Neural cell (in vitro differentiated cells): ENCODE measurements at regions not wholly inside any gene's neighbourhood (a gene's known extent, or its start where the extent isn't known, plus 50 kb on each side); places are given as distances from the start of the nearest gene placed in this dataset.

Experiments
- H2AFZ ChIP-seq: fragments of 200-600, 300-800 bp; sonication (generic), shearing (Covaris generic); 2 replicates; pipeline ENCODE4 v1.6.0; 2014; ENCODE audit warnings: low read depth, mild to moderate bottlenecking, antibody characterized with exemption, low read length, moderate library complexity
- H3F3A ChIP-seq: fragments of 200-600 bp; shearing (Covaris generic); 2 replicates; pipeline ENCODE4 v1.6.1; 2016; ENCODE audit warnings: mild to moderate bottlenecking, moderate library complexity, mixed read lengths, antibody characterized with exemption, low read length; ENCODE audit not compliant: insufficient read depth, poor library complexity, severe bottlenecking
- H3K27ac ChIP-seq: fragments of 200-600, 300-800 bp; sonication (generic), shearing (Covaris generic); 2 replicates; pipeline ENCODE4 v1.5.1; 2014; ENCODE audit warnings: mild to moderate bottlenecking, low read length, moderate library complexity
- H3K27me3 ChIP-seq: fragments of 300-800, 200-600 bp; sonication (generic), shearing (Covaris generic); 2 replicates; pipeline ENCODE4 v1.6.0; 2014; ENCODE audit warnings: mild to moderate bottlenecking, low read depth, low read length, moderate library complexity; ENCODE audit not compliant: insufficient read depth
- H3K36me3 ChIP-seq: fragments of 300-800, 200-600 bp; sonication (generic), shearing (Covaris generic); 2 replicates; pipeline ENCODE4 v1.5.1; 2014; ENCODE audit warnings: mild to moderate bottlenecking, antibody characterized with exemption, low read length, moderate library complexity; ENCODE audit not compliant: insufficient read depth
- H3K4me2 ChIP-seq: fragments of 300-800, 200-600 bp; sonication (generic), shearing (Covaris generic); 2 replicates; pipeline ENCODE4 v1.6.0; 2014; ENCODE audit warnings: mild to moderate bottlenecking, low read length
- H3K4me3 ChIP-seq: fragments of 300-800, 200-600 bp; sonication (generic), shearing (Covaris generic); 2 replicates; pipeline ENCODE4 v1.5.1; 2014; ENCODE audit warnings: mild to moderate bottlenecking, low read length, moderate library complexity
- H3K79me2 ChIP-seq: fragments of 200-600 bp; shearing (Covaris generic); replicated peaks from 2 replicates; pipeline ENCODE4 v1.6.0; 2014; ENCODE audit warnings: mild to moderate bottlenecking, low read length, moderate library complexity; ENCODE audit not compliant: insufficient read depth
- H3K9ac ChIP-seq: fragments of 300-800, 200-600 bp; sonication (generic), shearing (Covaris generic); 2 replicates; pipeline ENCODE4 v1.6.1; 2016; ENCODE audit warnings: mild to moderate bottlenecking, low read length, mixed read lengths
- H3K9me2 ChIP-seq: fragments of 200-600 bp; shearing (Covaris generic); 2 replicates; pipeline ENCODE4 v1.6.1; 2016; ENCODE audit warnings: mild to moderate bottlenecking, low read length, mixed read lengths; ENCODE audit not compliant: insufficient read depth
- H3K9me3 ChIP-seq: fragments of 200-600, 300-800 bp; sonication (generic), shearing (Covaris generic); 2 replicates; pipeline ENCODE4 v1.6.1; 2016; ENCODE audit warnings: mild to moderate bottlenecking, mixed run types, low read length, moderate library complexity, mixed read lengths
- H4K20me1 ChIP-seq: fragments of 200-600 bp; shearing (Covaris generic); 2 replicates; pipeline ENCODE4 v1.6.1; 2016; ENCODE audit warnings: mild to moderate bottlenecking, mixed run types; ENCODE audit not compliant: insufficient read depth
- EP300 ChIP-seq: fragments of 450-650 bp; conservative IDR thresholded peaks from 2 replicates; pipeline ENCODE4 v1.6.1; 2014; ENCODE audit warnings: antibody characterized with exemption, mild to moderate bottlenecking, moderate library complexity; ENCODE audit not compliant: poor library complexity, severe bottlenecking
- EZH2 ChIP-seq: fragments of 200-600, 300-800 bp; shearing (Covaris generic), sonication (generic); IDR thresholded peaks from 2 replicates; pipeline ENCODE4 v1.6.1; 2014; ENCODE audit warnings: antibody characterized with exemption, low read length, borderline replicate concordance, mild to moderate bottlenecking; ENCODE audit not compliant: insufficient read depth, poor library complexity, severe bottlenecking
- MXI1 ChIP-seq: fragments of 450-650 bp; conservative IDR thresholded peaks from 2 replicates; pipeline ENCODE4 v1.6.1; 2014; ENCODE audit warnings: antibody characterized with exemption, mild to moderate bottlenecking; ENCODE audit not compliant: poor library complexity, severe bottlenecking
- POLR2AphosphoS5 ChIP-seq: IDR thresholded peaks from 2 replicates; pipeline ENCODE4 v1.6.1; 2012
- RAD21 ChIP-seq: fragments of 450-650 bp; conservative IDR thresholded peaks from 2 replicates; pipeline ENCODE4 v1.6.1; 2014; ENCODE audit warnings: antibody characterized with exemption, mild to moderate bottlenecking, moderate library complexity
- SMC3 ChIP-seq: fragments of 450-650 bp; conservative IDR thresholded peaks from 2 replicates; pipeline ENCODE4 v1.6.1; 2014; ENCODE audit warnings: antibody characterized with exemption, mild to moderate bottlenecking, moderate library complexity; ENCODE audit not compliant: poor library complexity
- TAF1 ChIP-seq: IDR thresholded peaks from 2 replicates; pipeline ENCODE4 v1.6.1; 2012; ENCODE audit warnings: low read depth
- TF ChIP-seq, protein P1 (sequence below): IDR thresholded peaks from 2 replicates; pipeline ENCODE4 v1.6.1; 2012; ENCODE audit warnings: borderline replicate concordance
- TF ChIP-seq, protein P2 (sequence below): fragments of 450-650 bp; IDR thresholded peaks from 2 replicates; pipeline ENCODE4 v1.5.1; 2014; ENCODE audit warnings: antibody characterized with exemption, mild to moderate bottlenecking, moderate library complexity; ENCODE audit not compliant: poor library complexity, severe bottlenecking

DNA sequence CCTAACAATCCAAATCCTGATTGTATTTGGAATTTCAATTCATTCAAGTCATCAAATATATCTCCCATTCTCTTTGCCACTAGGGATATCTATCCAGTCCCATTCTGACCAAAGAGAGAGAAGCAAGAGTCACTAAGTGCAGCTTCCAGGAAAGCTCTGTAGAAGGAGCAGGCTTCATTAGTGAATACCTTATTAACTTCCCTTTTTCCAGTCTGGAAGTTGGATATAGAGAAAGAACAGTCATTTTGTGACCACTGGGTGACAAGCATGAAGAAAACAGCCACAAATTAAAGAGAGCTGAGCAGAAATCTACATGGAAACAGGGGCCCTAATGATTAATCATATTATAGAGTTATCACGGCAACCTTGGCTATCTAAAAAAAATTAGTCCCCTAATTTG, 190.7 kb upstream of the ADO start:
- H3F3A ChIP-seq: no peaks in the 10 kb centered on the region
- no peaks in the 10 kb centered on the region for H3K79me2 ChIP-seq
- H4K20me1 ChIP-seq: no peaks in the 10 kb centered on the region
- H3K9me2 ChIP-seq: no peaks in the 10 kb centered on the region
- no peaks in the 10 kb centered on the region for H3K9me3 ChIP-seq
- H3K4me2 ChIP-seq: no peak overlapping the region
- no peak overlapping the region for H3K4me3 ChIP-seq
- H3K9ac ChIP-seq: no peak overlapping the region
- no peak overlapping the region for H2AFZ ChIP-seq
- H3K27ac ChIP-seq: no peak overlapping the region
- TF ChIP-seq EP300 (no peak), EZH2 (no peak), POLR2AphosphoS5 (no peak), TAF1 (no peak), SMC3 (no peak), MXI1 (no peak), RAD21 (no peak)
- TF ChIP-seq, protein P1, sequence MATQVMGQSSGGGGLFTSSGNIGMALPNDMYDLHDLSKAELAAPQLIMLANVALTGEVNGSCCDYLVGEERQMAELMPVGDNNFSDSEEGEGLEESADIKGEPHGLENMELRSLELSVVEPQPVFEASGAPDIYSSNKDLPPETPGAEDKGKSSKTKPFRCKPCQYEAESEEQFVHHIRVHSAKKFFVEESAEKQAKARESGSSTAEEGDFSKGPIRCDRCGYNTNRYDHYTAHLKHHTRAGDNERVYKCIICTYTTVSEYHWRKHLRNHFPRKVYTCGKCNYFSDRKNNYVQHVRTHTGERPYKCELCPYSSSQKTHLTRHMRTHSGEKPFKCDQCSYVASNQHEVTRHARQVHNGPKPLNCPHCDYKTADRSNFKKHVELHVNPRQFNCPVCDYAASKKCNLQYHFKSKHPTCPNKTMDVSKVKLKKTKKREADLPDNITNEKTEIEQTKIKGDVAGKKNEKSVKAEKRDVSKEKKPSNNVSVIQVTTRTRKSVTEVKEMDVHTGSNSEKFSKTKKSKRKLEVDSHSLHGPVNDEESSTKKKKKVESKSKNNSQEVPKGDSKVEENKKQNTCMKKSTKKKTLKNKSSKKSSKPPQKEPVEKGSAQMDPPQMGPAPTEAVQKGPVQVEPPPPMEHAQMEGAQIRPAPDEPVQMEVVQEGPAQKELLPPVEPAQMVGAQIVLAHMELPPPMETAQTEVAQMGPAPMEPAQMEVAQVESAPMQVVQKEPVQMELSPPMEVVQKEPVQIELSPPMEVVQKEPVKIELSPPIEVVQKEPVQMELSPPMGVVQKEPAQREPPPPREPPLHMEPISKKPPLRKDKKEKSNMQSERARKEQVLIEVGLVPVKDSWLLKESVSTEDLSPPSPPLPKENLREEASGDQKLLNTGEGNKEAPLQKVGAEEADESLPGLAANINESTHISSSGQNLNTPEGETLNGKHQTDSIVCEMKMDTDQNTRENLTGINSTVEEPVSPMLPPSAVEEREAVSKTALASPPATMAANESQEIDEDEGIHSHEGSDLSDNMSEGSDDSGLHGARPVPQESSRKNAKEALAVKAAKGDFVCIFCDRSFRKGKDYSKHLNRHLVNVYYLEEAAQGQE: no peak
- TF ChIP-seq, protein P2, sequence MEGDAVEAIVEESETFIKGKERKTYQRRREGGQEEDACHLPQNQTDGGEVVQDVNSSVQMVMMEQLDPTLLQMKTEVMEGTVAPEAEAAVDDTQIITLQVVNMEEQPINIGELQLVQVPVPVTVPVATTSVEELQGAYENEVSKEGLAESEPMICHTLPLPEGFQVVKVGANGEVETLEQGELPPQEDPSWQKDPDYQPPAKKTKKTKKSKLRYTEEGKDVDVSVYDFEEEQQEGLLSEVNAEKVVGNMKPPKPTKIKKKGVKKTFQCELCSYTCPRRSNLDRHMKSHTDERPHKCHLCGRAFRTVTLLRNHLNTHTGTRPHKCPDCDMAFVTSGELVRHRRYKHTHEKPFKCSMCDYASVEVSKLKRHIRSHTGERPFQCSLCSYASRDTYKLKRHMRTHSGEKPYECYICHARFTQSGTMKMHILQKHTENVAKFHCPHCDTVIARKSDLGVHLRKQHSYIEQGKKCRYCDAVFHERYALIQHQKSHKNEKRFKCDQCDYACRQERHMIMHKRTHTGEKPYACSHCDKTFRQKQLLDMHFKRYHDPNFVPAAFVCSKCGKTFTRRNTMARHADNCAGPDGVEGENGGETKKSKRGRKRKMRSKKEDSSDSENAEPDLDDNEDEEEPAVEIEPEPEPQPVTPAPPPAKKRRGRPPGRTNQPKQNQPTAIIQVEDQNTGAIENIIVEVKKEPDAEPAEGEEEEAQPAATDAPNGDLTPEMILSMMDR: no peak
- H3K27me3 ChIP-seq: no peaks in the 10 kb centered on the region
- no peaks in the 10 kb centered on the region for H3K36me3 ChIP-seq

DNA sequence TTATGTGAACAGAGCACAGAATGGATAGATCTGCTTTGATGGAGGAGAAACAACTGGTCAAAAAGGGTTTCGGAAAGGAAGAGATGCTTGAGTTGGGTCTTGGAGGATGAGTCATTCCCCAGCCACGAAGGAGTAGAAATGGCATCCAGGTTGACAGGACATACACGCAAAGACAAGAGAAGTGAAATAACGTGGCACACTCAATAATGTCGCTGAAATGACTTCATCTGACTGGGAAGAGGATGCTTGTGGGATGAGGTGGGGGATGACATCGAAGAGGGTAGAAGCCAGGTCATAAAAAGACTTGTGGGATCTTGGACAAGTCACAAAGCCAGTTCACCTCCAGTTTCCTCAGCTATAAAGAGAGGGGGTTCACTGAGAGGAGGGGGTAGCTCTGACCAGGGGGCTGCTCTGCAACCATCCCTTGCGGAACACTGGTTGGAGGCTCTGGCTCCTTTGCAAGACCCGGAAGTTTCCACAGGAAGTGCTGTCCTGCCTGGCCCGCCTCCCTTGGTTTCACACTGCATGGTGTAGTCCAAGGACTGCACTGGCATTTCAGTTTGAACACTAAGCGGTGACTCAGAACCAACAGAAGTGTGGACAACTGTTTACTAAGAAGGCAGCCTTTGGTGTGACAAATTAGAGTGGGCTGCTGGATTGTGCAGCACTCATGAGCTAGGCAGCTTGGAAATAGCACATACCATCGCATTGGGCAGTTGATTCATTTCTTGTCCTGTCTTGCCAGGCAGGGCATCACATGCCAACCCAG, 189.9 kb upstream of the ADO start:
- Histone ChIP-seq H3K4me2 (no peak overlapping the region), H2AFZ (no peak overlapping the region)
- TF ChIP-seq EZH2 (no peak), RAD21 (no peak), EP300 (no peak)

More for the DNA sequence above, 189.9 kb upstream of the ADO start:
- Histone ChIP-seq H3K9me3 (no peaks in the 10 kb centered on the region), H3F3A (no peaks in the 10 kb centered on the region), H3K36me3 (no peaks in the 10 kb centered on the region), H3K4me3 (no peak overlapping the region), H3K79me2 (no peaks in the 10 kb centered on the region), H3K27me3 (no peaks in the 10 kb centered on the region), H3K27ac (no peak overlapping the region), H3K9ac (no peak overlapping the region), H4K20me1 (no peaks in the 10 kb centered on the region), H3K9me2 (no peaks in the 10 kb centered on the region)
